ENCODE measurements at regions not wholly inside any gene's neighbourhood (a gene's known extent, or its start where the extent isn't known, plus 50 kb on each side); places are given as distances from the start of the nearest gene placed in this dataset.

DNA sequence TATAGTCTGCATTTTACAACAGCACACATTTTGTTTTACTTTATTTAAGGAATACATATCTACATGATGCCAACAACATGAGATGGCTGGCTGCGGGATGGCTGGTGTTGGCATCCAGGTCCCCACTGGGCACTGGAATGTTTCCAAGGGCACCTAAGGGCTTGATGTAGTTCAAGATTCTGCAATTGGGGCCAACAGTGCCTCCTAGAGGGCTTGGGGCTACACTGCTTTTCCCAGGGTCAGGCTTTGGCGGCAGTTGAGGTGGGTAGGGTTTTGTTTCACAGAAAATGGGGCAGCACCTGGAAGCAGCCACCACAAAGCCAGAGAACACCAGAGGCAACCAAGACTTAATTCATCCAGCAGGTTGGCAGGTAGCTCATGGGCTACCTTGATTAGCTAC lies 166.7 kb upstream of the PRNP start:
- no peaks in the 10 kb centered on the region for H3K4me1 Mint-ChIP-seq
- H3K27me3 Mint-ChIP-seq = peaks cover 31% of the 10 kb centered on the region
- H3K4me3 Mint-ChIP-seq = no peak overlapping the region
- H3K27ac Mint-ChIP-seq = no peak overlapping the region
- no peaks in the 10 kb centered on the region for H3K36me3 Mint-ChIP-seq
- no peaks in the 10 kb centered on the region for H3K9me3 Mint-ChIP-seq

DNA sequence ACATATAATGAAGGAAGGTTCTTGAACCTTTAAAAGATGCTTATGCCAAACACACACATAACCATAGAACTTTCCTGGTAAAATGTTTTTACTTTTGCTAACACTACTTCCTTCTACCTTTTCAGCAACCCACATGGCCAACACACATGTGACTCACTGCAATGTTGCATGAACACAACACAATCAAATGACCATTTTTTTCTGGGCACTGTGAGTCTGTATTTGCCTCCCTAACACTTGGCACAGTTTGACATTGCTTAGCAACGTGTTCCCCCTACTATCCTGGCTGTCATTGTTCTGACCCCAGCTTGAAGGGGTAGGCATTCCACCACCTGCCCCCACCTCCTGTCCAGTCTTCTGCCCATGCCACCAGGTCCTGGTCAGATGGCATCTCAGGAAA lies 169.4 kb upstream of the PRNP start:
- no peaks in the 10 kb centered on the region for H3K36me3 Mint-ChIP-seq
- H3K27me3 Mint-ChIP-seq = peaks cover 34% of the 10 kb centered on the region
- no peak overlapping the region for H3K27ac Mint-ChIP-seq
- no peaks in the 10 kb centered on the region for H3K4me1 Mint-ChIP-seq
- peaks cover 4% of the 10 kb centered on the region for H3K9me3 Mint-ChIP-seq
- no peak overlapping the region for H3K4me3 Mint-ChIP-seq

DNA sequence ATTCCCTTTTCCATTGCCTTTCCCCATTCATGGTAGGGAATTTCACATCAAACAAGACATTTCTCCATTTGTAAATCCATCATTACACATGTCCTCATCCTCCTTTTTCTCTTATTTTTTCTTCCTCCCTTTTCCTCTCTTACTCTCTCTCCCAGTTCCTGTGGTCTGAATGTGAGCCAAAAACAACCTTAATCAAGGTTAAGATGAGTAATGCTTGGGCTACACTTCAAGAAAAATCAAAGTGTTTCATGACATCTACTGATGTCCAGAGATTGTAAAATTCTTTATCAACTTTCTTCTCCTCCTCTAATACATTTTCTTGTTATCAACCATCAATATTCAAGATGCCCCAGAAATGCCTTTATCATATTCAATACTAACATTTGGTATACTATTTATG lies 172.5 kb upstream of the PRNP start:
- no peak overlapping the region for H3K4me3 Mint-ChIP-seq
- peaks cover 38% of the 10 kb centered on the region for H3K27me3 Mint-ChIP-seq
- no peak overlapping the region for H3K27ac Mint-ChIP-seq
- no peaks in the 10 kb centered on the region for H3K36me3 Mint-ChIP-seq
- peaks cover 14% of the 10 kb centered on the region for H3K9me3 Mint-ChIP-seq
- no peaks in the 10 kb centered on the region for H3K4me1 Mint-ChIP-seq

DNA sequence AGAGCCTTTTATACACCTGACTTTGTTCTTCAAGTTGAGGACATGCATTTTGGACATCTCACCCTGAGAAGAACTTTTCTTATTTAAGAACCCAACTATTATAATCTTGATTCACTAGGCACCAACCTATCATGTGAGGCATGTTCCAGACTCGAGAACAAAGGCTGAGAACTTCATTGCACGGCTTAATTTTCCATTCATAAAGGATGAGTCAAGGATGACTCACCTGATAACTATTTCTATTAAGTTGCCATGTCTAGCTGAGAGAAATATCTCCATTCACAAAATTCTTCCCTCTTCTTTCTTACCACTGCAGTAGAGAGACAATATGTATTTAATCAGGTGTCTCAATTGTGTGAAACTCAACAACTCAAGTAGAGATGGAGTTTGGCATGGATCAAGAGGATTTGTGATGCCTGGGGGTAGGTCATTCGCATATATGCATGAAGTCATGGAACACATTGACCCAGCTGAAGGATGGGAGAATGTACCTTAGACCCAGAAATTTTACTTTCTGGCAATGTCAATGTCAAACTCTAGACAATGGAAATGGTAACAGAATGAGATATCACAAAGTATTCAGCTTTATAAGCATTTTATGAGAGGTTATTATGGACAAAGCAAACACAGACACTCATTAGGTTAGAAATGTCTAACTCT lies 173.2 kb upstream of the PRNP start:
- Mint-ChIP-seq H3K36me3 (no peaks in the 10 kb centered on the region), H3K4me3 (no peak overlapping the region), H3K27me3 (peaks cover 33% of the 10 kb centered on the region), H3K4me1 (no peaks in the 10 kb centered on the region), H3K27ac (no peak overlapping the region), H3K9me3 (peaks cover 14% of the 10 kb centered on the region)

DNA sequence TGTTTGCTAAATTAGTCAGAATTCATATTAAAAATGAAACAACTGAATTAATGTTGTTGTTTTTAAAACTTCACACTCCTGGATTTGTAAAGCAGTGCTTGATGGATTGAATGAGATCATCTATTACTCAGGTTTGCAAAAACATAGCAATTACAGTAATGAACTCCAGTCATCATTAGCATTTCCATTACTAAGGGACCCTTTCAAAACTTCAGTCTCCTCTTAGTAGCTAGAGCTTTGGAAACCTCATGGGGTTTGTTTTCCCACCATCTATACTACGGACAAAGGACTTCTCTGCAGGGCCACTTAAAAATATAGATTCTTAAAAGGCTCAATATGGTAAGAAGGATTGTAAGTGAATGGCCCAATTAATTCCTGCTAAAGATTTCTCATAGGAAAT lies 174.5 kb upstream of the PRNP start:
- H3K9me3 Mint-ChIP-seq = peaks cover 14% of the 10 kb centered on the region
- H3K27me3 Mint-ChIP-seq = peaks cover 29% of the 10 kb centered on the region
- no peak overlapping the region for H3K4me3 Mint-ChIP-seq
- H3K36me3 Mint-ChIP-seq = no peaks in the 10 kb centered on the region
- H3K27ac Mint-ChIP-seq = no peak overlapping the region
- H3K4me1 Mint-ChIP-seq = no peaks in the 10 kb centered on the region

DNA sequence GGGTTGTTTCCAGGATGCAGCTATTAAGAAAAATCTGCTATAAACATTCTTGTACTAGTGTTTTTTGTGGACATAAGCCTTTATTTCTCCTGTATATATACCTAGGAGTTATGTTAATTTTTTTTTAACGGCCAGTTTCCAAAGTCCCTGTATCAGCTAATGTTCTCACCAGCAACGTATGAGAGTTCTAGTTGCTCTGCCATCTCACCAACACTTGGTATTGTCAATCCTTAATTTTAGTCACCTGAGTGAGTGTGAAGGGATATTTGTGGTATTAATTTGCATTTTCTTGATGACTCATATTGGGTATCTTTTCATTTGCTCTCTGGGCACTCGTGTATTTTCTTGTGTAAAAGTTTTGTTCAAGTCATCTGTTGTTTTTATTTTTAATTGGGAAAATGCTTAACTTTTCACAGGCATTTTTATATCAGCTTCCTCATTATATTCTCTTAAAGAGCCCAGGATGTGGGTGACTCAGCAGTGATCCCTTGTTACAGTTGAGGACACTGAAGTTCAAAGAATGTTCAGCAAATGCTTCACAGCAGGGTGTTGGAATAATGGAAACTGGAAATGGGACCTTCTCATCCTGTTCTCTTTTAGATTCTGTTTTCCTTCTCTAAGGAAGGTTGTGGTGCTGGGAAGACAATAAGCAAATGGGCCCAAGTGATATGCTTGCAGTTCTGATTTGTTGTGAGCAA lies 176.3 kb upstream of the PRNP start:
- Mint-ChIP-seq H3K4me1 (no peaks in the 10 kb centered on the region), H3K27ac (no peak overlapping the region), H3K27me3 (peaks cover 35% of the 10 kb centered on the region), H3K9me3 (peaks cover 20% of the 10 kb centered on the region), H3K36me3 (no peaks in the 10 kb centered on the region), H3K4me3 (no peak overlapping the region)

DNA sequence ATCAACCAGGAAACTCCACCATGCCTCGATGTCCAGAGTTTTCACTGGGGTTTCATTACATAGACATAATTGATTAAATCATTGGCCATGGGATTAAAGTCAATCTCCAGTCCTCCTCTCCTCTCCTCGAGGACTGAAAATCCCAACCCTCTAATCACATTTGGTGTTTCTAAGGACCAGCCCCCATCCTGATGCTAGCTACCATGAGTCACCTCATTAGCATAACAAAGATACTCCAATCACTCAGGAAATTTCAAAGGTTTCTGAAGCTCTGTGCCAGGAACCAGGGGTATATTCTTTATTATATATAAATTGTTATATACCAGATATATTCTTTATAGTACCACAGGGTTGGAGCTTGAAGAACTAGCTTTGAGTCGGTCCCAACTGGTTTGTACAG lies 177.5 kb upstream of the PRNP start:
- peaks cover 20% of the 10 kb centered on the region for H3K9me3 Mint-ChIP-seq
- no peaks in the 10 kb centered on the region for H3K4me1 Mint-ChIP-seq
- H3K4me3 Mint-ChIP-seq = no peak overlapping the region
- H3K36me3 Mint-ChIP-seq = no peaks in the 10 kb centered on the region
- peaks cover 41% of the 10 kb centered on the region for H3K27me3 Mint-ChIP-seq
- H3K27ac Mint-ChIP-seq = no peak overlapping the region

DNA sequence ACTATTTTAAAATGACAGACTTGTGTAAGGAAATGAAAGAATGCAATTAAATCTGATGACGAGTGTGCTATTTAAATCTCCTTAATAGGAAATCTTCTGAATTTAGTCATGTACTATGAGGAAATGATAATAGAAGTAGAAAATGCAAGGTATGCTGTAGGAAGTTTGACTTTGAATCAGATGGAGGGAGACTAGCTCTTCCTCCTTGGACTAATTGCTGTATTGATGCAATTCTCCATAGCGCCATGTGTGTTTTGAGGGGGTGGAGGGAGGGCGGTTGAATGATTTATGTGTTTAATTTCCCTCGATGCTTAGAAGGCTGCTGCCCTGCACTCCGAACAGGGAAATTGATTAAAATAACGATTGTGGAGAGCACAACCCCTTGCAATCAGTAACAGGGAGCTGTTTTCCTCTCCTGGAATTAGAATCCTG lies 179.0 kb upstream of the PRNP start:
- H3K4me1 Mint-ChIP-seq = no peaks in the 10 kb centered on the region
- H3K36me3 Mint-ChIP-seq = no peaks in the 10 kb centered on the region
- peaks cover 39% of the 10 kb centered on the region for H3K27me3 Mint-ChIP-seq

DNA sequence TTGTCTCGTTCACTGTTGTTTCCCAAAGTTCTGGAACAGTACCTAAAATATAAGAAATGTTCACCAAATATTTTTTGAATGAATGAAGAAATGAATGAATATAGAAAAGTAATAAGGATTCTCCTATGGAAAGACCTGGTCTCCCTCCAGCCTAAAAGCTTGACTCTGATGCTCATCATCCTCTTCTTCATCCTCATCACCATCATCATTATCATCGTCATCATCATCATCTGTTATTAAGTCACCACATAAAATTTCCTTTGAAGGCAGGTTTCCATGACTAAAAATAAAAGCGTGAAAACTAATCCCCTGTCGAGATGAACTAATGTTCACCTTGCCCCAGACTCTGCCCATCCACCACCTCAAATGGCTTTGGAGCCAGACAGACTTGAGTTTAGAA lies 181.4 kb upstream of the PRNP start:
- Mint-ChIP-seq H3K27me3 (peaks cover 32% of the 10 kb centered on the region), H3K36me3 (no peaks in the 10 kb centered on the region), H3K27ac (no peak overlapping the region), H3K4me3 (no peak overlapping the region), H3K9me3 (peaks cover 11% of the 10 kb centered on the region), H3K4me1 (no peaks in the 10 kb centered on the region)

More for the DNA sequence above, 179.0 kb upstream of the PRNP start:
- no peak overlapping the region for H3K27ac Mint-ChIP-seq
- H3K4me3 Mint-ChIP-seq = no peak overlapping the region
- peaks cover 16% of the 10 kb centered on the region for H3K9me3 Mint-ChIP-seq

DNA sequence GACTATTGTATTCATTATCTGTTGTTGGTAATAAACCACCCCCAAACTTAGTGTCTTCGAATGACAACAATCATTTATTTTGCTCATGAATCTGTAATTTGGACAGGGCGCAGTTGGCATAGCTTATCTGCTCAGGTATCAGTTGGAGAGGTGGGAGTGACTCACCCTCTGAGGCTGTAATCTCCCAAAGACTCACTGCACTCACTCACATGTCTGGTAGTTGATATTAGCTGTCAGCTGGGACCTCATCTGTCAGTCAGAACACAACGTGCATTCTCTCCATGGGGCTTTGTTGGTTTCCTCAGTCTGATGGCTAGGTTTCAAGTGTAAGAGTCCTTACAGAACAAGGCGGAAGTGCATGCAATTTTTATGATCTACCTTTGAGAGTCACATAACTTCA lies 183.5 kb upstream of the PRNP start:
- Mint-ChIP-seq H3K27me3 (peaks cover 37% of the 10 kb centered on the region), H3K4me3 (no peak overlapping the region), H3K4me1 (no peaks in the 10 kb centered on the region), H3K9me3 (peaks cover 7% of the 10 kb centered on the region), H3K36me3 (no peaks in the 10 kb centered on the region), H3K27ac (no peak overlapping the region)

DNA sequence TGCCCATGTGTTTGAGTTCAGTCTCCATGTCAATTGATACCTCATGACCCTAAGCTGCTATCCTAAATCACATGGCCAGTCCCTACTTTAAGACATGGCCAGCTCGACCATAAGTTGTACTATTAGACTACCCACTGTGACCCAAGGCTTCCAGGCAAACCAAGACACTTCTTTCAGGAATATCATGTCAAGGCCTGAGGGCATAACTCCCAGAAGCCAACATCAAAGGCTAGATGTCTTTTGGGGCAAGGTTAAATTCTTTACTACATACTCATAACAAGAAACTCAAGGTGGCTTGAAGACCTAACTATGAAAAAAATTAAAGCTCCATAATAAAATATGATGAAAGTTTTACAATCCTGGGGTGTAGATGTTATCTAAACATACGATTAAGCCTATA lies 192.9 kb upstream of the PRNP start:
- Mint-ChIP-seq H3K27me3 (peaks cover 10% of the 10 kb centered on the region), H3K36me3 (no peaks in the 10 kb centered on the region), H3K9me3 (no peaks in the 10 kb centered on the region), H3K4me3 (no peak overlapping the region), H3K27ac (no peak overlapping the region), H3K4me1 (no peaks in the 10 kb centered on the region)

DNA sequence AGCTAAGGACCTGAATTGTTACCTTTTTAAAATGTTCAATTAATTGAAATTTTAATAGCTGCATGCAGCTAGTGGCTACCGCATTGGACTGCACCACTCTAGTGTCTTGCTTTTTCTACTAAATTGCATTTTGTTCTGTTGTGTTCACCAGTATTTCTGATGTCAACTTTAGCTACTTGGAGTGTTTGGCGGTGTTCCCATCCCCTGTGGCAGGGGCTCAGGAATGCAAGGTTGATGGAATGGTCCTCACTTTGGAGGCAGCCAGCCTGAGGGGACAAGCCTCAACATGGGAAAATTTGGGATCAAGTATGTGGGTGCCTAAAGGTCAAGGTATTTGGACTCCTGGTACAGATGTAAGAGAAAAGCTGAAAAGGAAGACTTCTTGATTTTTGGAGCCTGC lies 194.6 kb upstream of the PRNP start:
- peaks cover 11% of the 10 kb centered on the region for H3K27me3 Mint-ChIP-seq
- no peaks in the 10 kb centered on the region for H3K4me1 Mint-ChIP-seq
- H3K36me3 Mint-ChIP-seq = no peaks in the 10 kb centered on the region
- H3K4me3 Mint-ChIP-seq = no peak overlapping the region
- no peaks in the 10 kb centered on the region for H3K9me3 Mint-ChIP-seq
- H3K27ac Mint-ChIP-seq = no peak overlapping the region

DNA sequence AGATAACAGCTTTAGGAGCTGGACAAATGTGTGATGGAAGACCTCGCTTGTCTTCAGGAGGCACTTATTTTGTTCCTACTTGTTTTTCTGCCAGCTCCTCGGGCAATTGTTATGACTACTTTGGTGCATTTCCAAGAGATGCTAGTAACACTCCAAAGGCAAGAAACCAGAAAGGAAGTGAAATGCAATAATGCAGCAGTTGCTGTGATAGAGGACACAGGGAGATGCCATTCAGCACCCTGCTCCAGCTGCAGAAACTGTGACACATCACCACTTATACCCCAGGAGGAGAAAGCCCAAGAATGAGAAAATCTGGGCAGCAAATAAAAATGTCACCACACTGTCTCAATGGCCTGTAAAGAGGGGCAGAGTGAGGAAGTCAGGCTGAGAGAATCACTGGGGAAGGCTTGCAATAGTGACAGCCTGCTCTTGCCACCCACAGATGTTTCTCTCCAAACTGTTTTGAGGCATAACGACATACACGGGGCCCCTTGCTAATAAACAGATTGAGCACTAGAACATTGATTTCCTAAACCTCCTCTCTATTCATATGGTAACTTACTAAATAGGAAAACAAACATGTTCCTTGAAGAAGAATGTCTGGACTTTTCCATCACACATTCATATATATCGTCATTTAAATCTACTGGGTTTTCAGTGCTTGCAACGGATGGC lies 195.5 kb upstream of the PRNP start:
- Mint-ChIP-seq H3K9me3 (no peaks in the 10 kb centered on the region), H3K36me3 (no peaks in the 10 kb centered on the region), H3K27ac (no peak overlapping the region), H3K4me3 (no peak overlapping the region), H3K4me1 (no peaks in the 10 kb centered on the region), H3K27me3 (peaks cover 11% of the 10 kb centered on the region)

DNA sequence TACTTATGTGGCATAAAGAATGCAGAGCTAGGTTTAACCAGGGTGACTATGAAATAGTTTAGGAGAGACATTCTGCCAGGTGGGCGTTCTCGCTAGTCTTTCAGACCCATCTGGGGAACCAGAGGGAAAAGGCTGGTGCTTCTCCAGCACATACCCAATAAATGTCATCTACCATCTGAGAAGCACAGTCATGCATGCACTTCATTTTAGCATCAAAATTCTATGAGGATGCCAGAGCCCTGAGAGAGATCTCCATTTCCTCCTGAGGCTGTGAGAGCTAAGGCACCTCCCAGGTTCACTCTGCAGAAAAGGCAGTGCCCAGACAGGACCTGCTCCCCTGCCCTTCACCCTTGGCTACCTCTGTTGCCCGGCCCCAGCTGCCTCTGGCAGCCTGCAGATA lies 196.2 kb upstream of the PRNP start:
- no peaks in the 10 kb centered on the region for H3K4me1 Mint-ChIP-seq
- no peaks in the 10 kb centered on the region for H3K36me3 Mint-ChIP-seq
- H3K9me3 Mint-ChIP-seq = no peaks in the 10 kb centered on the region
- no peak overlapping the region for H3K27ac Mint-ChIP-seq
- H3K4me3 Mint-ChIP-seq = no peak overlapping the region
- H3K27me3 Mint-ChIP-seq = peaks cover 9% of the 10 kb centered on the region

DNA sequence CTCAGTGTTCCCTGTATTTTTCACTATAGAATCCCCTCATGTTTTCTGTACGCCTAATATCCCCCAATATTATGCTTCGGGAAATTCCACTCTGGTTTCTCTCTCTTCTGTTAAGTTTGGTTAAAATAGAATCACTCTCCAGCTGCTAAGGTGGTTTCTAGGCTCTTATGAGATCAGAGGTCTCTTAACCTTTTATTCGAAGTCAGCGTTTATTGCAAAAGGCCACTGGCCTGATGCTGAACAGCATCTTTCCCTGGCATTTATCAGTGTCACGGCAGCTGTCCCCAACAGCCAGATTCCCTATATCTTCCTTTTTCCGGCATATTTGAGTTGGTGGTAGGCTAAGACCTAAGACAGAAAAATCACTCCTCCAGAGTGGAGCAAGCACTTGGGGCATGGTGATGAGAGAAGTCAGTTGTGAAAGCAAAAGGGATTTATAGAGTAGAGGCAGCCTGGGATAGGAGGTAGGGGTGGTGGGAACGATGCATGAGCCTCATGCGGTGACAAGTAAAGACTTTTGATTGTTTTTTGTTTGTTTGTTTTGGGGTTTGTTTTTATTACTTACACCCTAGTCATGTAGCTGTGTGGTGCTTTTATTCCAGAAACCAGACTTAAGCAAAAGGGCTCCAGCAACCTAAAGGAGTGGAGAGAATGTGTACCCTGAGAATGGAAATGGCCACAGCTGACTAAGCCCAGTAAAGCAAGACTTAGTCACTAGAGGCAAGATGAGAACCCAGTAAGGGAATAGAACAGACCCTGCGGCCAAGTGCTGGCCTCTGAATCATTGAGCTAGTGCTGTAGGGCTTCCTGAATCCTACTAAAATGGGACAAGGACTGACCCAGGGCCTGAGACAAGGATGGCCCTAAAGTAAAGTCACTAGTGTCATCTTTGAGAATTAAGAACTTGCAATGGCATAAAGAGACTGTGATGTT lies 197.6 kb upstream of the PRNP start:
- H3K4me3 Mint-ChIP-seq = no peak overlapping the region
- no peaks in the 10 kb centered on the region for H3K4me1 Mint-ChIP-seq
- no peak overlapping the region for H3K27ac Mint-ChIP-seq
- no peaks in the 10 kb centered on the region for H3K36me3 Mint-ChIP-seq
- no peaks in the 10 kb centered on the region for H3K9me3 Mint-ChIP-seq
- H3K27me3 Mint-ChIP-seq = peaks cover 8% of the 10 kb centered on the region
